DND-41 (cell line): ENCODE measurements at regions not wholly inside any gene's neighbourhood (a gene's known extent, or its start where the extent isn't known, plus 50 kb on each side); places are given as distances from the start of the nearest gene placed in this dataset.

ENCODE experiments used
- ATAC-seq: fragments of 200-7000 bp; cut with Tn5 transposase; 3 replicates; pipeline ENCODE4 v1.9.1; 2021; ENCODE audit warnings: low read depth; ENCODE audit not compliant: insufficient read depth
- DNase-seq: peaks from one replicate; pipeline ENCODE4 v3.0.0-alpha.2; 2020
- H2AFZ ChIP-seq: 2 replicates; pipeline ENCODE4 v1.6.0; 2012; ENCODE audit warnings: low read depth, low read length
- H3K27ac ChIP-seq: 2 replicates; pipeline ENCODE4 v1.5.1; 2012; ENCODE audit warnings: low read length, inconsistent platforms
- H3K27me3 ChIP-seq: fragments of 200-600 bp; sonication (generic); 2 replicates; pipeline ENCODE4 v1.6.0; 2012; ENCODE audit warnings: low read length, mild to moderate bottlenecking, inconsistent platforms; ENCODE audit not compliant: insufficient read depth, poor library complexity
- H3K36me3 ChIP-seq: 2 replicates; pipeline ENCODE4 v1.5.1; 2012; ENCODE audit warnings: low read length, inconsistent platforms; ENCODE audit not compliant: insufficient read depth
- H3K4me1 ChIP-seq: 2 replicates; pipeline ENCODE4 v1.5.1; 2012; ENCODE audit warnings: mild to moderate bottlenecking, low read length; ENCODE audit not compliant: insufficient read depth
- H3K4me2 ChIP-seq: 2 replicates; pipeline ENCODE4 v1.6.0; 2012; ENCODE audit warnings: mild to moderate bottlenecking, moderate library complexity, low read length, inconsistent platforms; ENCODE audit not compliant: insufficient read depth
- H3K4me3 ChIP-seq, 2 experiments: fragments of 200-600 bp in 1 of 2; shearing (Covaris generic) in 1 of 2; 2 replicates each; pipeline ENCODE4 v1.5.1; 2012 to 2016; ENCODE audit warnings: inconsistent platforms in 2 of 2, low read length in 2 of 2, mild to moderate bottlenecking in 2 of 2, low read depth in 1 of 2, moderate library complexity in 1 of 2
- H3K79me2 ChIP-seq: 2 replicates; pipeline ENCODE4 v1.6.0; 2012; ENCODE audit warnings: low read length, inconsistent platforms; ENCODE audit not compliant: insufficient read depth
- H3K9ac ChIP-seq: 2 replicates; pipeline ENCODE4 v1.6.0; 2012; ENCODE audit warnings: low read depth, mild to moderate bottlenecking, inconsistent platforms, low read length, moderate library complexity
- H3K9me3 ChIP-seq: 2 replicates; pipeline ENCODE4 v1.5.1; 2012; ENCODE audit warnings: low read length, moderate library complexity, mild to moderate bottlenecking, inconsistent platforms; ENCODE audit not compliant: insufficient read depth, severe bottlenecking
- H4K20me1 ChIP-seq: 2 replicates; pipeline ENCODE4 v1.6.0; 2012; ENCODE audit warnings: low read length; ENCODE audit not compliant: insufficient read depth
- EZH2 ChIP-seq: IDR thresholded peaks from 3 replicates; pipeline ENCODE4 v1.6.1; 2012; ENCODE audit warnings: borderline replicate concordance, low read depth, mild to moderate bottlenecking, moderate library complexity, low read length, inconsistent platforms; ENCODE audit not compliant: severe bottlenecking
- TF ChIP-seq, protein P1 (sequence below): IDR thresholded peaks from 2 replicates; pipeline ENCODE4 v1.5.1; 2012; ENCODE audit warnings: borderline replicate concordance, low read length, moderate library complexity, mild to moderate bottlenecking; ENCODE audit not compliant: poor library complexity, severe bottlenecking; ENCODE audit errors: extremely low read depth

DNA sequence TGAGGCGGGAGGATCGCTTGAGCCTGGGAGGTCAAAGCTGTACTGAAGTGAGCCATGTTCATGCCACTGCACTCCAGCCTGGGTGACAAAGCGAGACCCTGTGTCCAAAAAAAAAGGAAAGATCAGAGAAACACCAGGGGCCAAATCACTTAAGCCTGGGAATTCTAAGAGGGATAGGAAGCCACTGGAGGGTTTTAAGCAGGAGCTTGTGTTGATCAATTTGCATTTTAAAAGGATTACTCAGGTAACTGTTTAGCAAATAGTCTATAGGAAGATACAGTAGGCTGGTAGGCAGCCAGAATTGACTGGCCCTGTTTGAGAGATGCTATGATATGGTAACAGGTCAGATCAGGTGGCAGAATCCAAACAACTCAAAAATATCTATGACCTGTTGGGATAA lies 162.7 kb downstream of the SPTSSA start:
- TF ChIP-seq, protein P1, sequence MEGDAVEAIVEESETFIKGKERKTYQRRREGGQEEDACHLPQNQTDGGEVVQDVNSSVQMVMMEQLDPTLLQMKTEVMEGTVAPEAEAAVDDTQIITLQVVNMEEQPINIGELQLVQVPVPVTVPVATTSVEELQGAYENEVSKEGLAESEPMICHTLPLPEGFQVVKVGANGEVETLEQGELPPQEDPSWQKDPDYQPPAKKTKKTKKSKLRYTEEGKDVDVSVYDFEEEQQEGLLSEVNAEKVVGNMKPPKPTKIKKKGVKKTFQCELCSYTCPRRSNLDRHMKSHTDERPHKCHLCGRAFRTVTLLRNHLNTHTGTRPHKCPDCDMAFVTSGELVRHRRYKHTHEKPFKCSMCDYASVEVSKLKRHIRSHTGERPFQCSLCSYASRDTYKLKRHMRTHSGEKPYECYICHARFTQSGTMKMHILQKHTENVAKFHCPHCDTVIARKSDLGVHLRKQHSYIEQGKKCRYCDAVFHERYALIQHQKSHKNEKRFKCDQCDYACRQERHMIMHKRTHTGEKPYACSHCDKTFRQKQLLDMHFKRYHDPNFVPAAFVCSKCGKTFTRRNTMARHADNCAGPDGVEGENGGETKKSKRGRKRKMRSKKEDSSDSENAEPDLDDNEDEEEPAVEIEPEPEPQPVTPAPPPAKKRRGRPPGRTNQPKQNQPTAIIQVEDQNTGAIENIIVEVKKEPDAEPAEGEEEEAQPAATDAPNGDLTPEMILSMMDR: no peak
- no peak for TF ChIP-seq EZH2
- ATAC-seq: no peak
- H4K20me1 ChIP-seq: no peaks in the 10 kb centered on the region

DNA sequence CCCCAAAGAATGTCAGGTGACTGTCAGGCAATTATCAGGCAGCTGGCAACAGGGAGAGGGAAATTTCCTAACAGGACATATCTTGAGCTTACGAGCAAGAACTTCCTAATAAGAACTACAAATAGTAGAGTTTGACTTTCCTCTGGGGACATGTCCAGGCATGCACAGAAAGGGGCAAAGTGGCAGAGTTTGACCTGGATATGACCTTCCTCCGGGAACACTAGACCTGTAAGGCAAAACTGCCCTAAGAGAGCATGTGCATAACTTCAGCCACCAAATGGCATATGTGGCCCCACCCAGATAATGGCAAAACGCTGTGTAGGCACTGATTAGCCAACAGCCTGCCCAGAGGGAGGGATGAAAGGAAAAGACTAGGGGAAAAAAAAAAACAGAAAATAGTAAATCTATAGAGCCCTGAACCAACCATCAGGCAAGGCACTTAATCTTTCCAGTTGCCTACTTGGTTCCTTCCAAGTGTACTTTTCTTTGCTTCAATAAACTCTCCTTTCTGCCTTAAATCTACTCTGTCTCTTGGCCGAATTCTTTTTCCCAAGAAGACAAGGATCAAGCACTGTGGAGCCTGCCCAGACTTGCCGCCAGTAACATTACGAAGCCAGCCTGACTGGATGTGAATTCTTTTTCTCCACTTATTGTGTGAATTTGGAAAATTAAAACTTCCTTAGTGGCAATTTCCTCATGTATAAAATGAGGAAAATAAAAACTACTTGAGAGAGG lies 164.1 kb downstream of the SPTSSA start:
- Histone ChIP-seq H3K4me2 (no peak overlapping the region), H3K36me3 (no peaks in the 10 kb centered on the region), H3K27me3 (peaks cover 3% of the 10 kb centered on the region), H3K9ac (no peak overlapping the region), H3K79me2 (no peaks in the 10 kb centered on the region), H3K9me3 (no peaks in the 10 kb centered on the region), H2AFZ (no peak overlapping the region), H3K4me1 (no peaks in the 10 kb centered on the region), H3K4me3 (no peak overlapping the region), H4K20me1 (no peaks in the 10 kb centered on the region), H3K27ac (no peak overlapping the region)
- no peak for ATAC-seq
- DNase-seq: no peak
- no peak for TF ChIP-seq EZH2
- TF ChIP-seq, protein P1: no peak

More for the DNA sequence above, 162.7 kb downstream of the SPTSSA start:
- Histone ChIP-seq H3K27ac (no peak overlapping the region), H3K27me3 (no peaks in the 10 kb centered on the region), H3K79me2 (no peaks in the 10 kb centered on the region), H3K36me3 (no peaks in the 10 kb centered on the region), H3K4me2 (no peak overlapping the region), H3K9ac (no peak overlapping the region), H3K4me3 (no peak overlapping the region), H3K9me3 (no peaks in the 10 kb centered on the region), H3K4me1 (no peaks in the 10 kb centered on the region), H2AFZ (no peak overlapping the region)
- no peak for DNase-seq

DNA sequence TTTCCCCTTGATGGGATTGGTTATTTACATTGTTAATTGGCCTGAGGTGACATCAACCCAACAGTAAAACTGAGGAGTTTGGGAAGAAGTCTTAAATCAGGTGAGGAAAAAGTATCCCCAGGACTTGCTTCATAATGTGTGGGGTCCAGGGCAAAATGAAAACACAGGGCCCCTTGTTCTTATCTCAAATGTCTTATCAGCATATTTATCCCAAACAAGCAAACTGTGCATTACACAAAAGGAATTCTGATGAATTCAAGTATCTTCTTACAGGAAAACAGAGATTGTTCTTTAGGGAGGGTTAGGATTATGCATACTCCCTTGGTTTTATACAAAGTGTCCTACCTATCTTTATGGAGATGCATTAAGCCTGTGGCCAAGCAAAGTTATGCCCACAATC lies 178.4 kb downstream of the SPTSSA start:
- no peaks in the 10 kb centered on the region for H4K20me1 ChIP-seq
- no peak overlapping the region for H3K9ac ChIP-seq
- H3K9me3 ChIP-seq: no peaks in the 10 kb centered on the region
- no peak overlapping the region for H3K4me3 ChIP-seq
- H3K27ac ChIP-seq: no peak overlapping the region
- no peaks in the 10 kb centered on the region for H3K4me1 ChIP-seq
- H2AFZ ChIP-seq: no peak overlapping the region
- no peaks in the 10 kb centered on the region for H3K27me3 ChIP-seq
- DNase-seq (no peak), ATAC-seq (no peak)
- no peaks in the 10 kb centered on the region for H3K79me2 ChIP-seq
- no peaks in the 10 kb centered on the region for H3K36me3 ChIP-seq
- TF ChIP-seq EZH2: no peak
- TF ChIP-seq, protein P1: no peak
- no peak overlapping the region for H3K4me2 ChIP-seq
